Hippocampal formation (tissue), 2 donors: ENCODE measurements at regions not wholly inside any gene's neighbourhood (a gene's known extent, or its start where the extent isn't known, plus 50 kb on each side); places are given as distances from the start of the nearest gene placed in this dataset.
A peak's percentile ranks its signal among the peaks of the same experiment; 100 is the strongest.

Experiments
- DNase-seq, 2 donors: peaks; one replicate each; lab custom pipeline; 2025; lab: John Stamatoyannopoulos, UW

DNA sequence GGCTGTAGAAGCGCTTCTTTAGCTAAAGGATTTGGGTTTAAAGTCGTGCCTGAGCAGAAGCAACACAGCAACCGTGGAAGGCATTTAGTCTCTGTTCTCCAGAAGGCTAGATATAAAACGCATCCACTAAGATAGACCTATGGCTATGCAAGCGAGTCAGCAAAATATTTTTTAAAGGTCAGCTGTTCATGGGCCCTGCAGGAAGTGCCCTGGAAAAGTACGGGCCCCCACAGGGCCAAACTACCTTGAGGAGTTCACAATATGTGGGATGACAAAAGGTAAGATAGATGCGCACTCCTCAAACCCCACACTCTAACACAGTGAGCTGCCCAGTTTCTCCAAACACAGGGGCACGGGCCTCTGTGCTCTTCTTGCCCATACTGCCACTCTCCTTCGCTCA is 261.6 kb downstream of the VPS13C start:
- DNase-seq = no peak

- DNase-seq = no peak
Observed at GRCh38 chr15:61796056-61796455, 264.2 kb downstream of the VPS13C start.

DNA sequence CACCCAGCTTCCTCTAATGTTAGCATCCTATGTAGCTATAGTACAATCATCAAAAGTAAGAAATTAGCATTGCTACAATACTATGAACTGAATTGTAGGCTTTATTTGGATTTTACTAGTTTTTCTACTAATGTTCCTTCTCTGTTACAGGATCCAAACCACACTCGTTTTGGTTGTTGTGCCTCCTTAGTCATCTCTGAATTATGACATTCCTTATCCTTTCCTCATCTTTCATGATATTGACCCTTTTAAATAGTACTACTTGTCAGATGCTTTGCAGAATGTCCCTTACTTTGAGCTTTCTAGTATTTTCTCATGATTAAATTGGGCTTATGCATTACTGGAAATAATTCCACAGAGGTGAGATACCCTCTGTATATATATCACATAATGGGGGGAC is 265.4 kb downstream of the VPS13C start:
- DNase-seq = no peak

DNA sequence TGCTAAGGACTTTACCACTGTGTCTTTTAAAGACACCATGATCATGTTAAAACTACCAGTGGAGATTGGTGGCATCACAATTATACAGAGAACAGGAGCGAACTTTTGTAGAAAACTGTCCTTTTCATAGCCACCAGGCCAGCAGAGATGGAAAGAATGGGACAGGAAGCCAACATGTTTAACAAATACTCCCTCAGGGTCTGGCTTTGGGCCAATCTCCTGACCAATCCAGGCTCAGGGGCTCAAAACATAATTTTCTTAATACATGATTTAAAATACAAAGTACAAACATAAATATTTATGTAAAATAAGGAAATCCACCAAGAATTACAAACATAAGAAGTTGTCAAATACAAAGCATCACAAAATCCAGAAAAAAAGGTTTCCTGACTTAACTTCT is 266.0 kb downstream of the VPS13C start:
- DNase-seq = no peak

- no peak for DNase-seq
Observed at GRCh38 chr15:61784734-61785133, 275.5 kb downstream of the VPS13C start.

DNA sequence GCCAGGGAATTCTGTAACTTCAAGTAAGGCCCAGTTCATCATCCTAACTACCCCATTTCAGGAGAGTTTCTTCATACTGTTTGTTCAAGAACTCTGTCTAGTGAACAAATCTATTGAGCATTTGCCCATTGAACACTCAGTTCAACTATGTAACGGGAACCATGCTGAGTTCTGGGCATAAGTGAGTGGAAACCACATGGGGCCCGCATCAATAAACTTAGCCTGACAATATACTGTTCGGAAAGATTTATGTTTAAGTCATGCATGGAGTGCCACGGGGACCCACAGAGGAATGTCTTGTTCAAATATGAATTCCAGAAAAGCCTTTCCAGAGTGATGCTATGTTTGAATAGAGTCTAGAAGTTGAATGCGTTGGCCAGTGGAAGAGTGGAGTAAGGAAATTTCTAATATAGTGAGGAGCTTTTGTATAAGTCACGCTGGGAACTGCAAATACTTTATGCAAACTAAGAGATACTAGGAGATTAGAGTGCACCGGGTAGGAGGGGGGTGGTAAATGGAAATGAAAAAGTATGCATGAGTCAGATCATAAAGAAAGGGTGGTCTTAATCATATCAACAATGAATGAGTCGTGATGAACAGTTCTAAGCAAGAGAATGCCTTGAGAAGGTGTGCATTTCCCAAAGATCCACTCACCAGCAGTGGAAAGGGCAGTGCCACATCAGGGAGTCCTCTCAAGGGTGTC is 279.8 kb downstream of the VPS13C start:
- DNase-seq = no peak

DNA sequence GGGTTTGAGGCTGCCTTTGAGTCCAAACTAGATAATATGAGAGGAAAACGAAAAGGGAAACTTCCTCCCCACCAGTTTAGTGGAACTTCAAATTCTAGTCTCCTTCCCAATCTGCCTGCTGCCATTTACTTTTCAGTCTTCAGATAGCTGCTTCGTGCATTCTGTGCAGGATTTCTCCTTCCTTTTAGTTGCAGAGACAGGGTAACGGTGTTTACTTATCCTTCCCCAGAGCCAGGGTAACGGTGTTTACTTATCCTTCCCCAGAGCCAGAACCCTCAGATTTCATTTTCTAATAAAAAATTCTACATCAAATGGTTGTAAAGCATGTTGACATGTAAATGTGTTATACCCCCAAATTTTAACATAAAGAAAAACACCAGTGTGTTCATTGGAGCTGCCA is 282.6 kb downstream of the VPS13C start:
- no peak for DNase-seq

DNA sequence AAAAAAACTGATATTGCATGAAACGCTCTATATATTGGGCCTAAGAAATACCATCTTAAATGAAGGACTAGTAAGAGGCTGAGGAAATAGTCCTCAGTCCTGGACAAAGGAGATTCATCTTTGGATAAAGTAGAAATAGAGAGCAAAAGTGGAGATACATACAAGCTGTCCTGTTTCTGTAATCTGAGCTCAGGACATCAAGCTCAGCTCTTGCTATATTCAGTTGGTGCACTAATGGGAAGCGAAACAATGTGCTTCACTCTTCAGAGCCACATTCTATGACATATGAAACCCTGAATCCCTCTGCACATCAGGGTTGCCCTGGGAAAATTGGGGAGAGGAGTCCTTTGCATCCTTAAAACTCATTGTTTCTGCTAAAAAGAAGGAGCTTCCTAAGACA is 290.7 kb downstream of the VPS13C start:
- DNase-seq = no peak

DNA sequence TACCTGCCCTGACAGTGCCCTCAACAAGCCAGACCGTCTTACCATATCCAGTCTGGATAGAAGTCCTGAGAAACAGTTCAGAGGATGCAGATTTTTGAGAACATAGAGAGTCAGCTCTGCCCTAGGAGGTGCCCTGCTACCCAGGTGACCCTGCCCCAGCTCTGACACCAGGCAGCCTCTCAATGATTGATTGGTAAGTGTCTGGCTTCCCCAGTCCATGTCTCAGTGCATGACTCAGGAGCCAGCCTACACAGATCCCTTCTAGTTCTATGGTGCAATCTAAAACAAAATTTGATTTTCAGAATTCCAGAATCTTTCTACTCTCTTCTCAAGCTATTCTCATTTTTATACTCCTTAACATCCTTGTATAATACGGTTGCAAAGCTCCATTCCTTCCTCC is 292.1 kb downstream of the VPS13C start:
- no peak for DNase-seq

DNA sequence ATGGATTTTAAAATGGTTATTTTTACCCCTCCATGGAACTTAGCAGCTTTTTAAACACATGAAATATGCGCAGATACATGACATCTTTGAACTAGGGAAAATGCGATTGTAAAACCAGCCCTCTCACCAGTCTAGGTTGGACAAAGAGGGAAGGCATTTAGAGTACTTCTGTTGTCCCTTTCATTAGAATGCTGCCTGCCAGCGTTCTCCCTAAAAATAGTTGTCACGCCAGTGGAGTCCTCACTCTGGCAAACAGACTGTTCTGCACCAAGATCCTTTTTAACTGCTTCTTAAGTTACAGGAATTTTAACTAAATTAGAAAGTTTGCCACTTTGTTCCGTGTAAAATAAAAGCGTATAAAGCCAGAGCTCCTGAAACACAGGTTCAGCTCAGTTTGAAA is 295.3 kb downstream of the VPS13C start:
- no peak for DNase-seq

DNA sequence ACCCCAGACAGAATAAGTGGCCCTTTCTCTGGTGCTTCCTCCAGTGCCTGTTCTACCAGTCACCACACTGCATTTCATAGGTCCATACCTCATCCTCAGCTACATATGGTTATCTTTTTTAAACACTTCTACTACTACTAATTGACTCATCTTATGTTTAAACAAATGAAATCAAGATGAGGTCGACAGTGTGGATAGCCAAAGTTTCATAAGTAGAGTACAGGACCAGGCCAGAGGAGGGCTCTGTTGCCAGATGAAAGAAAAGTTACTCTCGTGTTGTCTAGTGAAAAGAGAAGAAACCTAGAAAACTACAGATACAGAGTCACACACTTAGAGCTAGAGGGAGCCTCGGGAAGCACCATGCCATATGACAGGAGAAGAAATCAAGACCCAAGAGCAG is 296.1 kb downstream of the VPS13C start:
- DNase-seq = no peak

DNA sequence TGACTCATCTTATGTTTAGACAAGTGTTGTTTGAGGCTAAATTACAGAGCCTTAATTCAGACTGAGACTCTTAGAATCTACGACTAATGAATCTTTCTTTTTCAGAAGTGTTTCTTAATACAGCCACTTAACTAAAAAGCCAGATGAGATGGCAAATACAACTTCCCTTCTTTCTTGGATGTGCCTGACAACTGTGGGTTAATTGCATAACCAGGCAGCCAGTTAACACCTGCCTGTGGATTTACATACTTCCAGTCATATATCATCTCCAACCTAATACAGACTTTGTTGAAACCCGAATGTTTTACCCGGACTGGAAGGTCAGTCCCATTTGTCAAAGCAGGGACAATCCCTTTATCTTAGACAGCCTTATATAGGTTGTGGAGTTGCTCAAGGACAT is 297.6 kb downstream of the VPS13C start:
- no peak for DNase-seq

DNA sequence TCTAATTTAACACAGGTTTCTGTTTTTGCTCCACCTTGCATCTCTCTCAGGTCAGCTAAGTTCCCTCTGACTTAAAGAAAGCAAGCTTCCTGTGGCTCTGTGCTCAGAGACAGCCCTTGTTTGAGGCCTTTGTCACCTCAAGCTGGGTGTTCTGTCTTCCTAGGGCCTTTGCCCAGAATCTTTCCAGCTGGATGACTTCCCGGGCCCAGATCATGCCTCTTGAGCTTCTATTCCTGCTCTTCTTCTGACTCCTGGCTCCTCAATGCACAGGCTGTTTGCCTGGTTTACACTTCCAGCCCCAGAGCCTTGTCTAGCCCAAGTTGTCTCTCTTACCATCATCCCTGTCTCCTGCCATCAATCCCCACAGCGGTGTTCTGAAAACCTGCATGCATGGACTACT is 300.6 kb downstream of the VPS13C start:
- DNase-seq = no peak

- no peak for DNase-seq
Observed at GRCh38 chr15:61756071-61756820, 304.0 kb downstream of the VPS13C start.

DNA sequence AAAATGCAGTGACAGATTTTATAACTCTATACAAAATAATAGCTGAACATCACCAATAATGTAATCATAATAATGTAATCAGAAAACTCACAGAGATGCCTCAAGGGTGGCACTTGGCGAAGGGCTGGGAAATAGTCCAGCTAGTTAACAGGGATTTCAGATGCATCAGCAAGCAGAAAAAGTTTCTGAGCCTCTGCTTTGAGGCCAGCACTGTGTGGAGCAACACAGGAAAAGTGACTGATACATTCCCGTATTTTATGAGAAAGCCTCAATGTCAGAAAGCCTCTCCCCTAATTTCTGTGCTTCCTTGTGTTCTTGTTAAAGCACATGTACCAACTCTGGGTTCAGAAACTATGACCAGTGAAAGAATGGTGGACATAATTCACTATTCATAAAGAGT is 304.8 kb downstream of the VPS13C start:
- DNase-seq = no peak

- DNase-seq = no peak
Observed at GRCh38 chr15:61753018-61753710, 307.1 kb downstream of the VPS13C start.

GRCh38 chr15:61752001-61752400 is 308.2 kb downstream of the VPS13C start:
- no peak for DNase-seq

- peak in 1 of 2 donors; percentile 4 for DNase-seq
Observed at GRCh38 chr15:61750271-61751084, 309.8 kb downstream of the VPS13C start.

GRCh38 chr15:61749169-61749568 is 311.1 kb downstream of the VPS13C start:
- DNase-seq = no peak

DNA sequence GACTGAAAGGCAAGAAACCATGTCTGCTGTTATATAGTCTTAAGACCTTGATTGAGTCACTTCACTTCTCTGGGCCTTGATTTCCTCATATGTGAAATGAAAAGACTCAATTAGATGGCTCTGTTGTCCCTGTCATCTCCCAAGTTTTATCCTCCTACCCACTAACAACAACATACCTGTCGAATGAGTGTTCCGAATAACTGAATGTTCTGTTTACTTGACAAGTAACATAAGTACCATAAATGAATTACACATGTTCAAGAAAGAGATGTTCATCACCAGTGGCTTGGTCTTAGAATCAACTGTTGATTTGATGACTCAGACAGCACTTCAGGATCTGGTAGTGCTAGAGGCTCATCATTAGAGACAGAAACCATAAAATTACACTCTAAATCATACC is 311.7 kb downstream of the VPS13C start:
- DNase-seq = no peak

DNA sequence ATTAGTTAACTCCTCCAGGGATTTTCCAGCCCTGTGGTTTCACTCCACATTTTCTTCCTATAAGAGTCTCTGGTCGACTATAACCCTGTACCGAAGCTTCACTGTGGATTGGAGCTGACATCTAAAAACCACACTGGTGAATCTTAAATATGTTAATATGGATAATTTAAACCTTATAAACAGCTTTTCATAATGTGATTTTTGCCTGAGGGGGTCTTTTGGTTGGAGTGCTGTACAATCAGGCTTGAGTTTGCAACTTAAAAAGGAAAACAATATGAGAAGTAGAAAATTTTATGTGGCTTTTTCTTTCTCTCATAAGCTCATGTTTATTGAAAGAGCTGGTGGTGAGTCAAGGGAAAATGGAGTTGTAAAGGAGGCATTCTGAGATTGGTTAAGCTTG is 313.7 kb downstream of the VPS13C start:
- no peak for DNase-seq

- no peak for DNase-seq
Observed at GRCh38 chr15:61743345-61743909, 316.8 kb downstream of the VPS13C start.
